ENCODE measurements at regions not wholly inside any gene's neighbourhood (a gene's known extent, or its start where the extent isn't known, plus 50 kb on each side); places are given as distances from the start of the nearest gene placed in this dataset.

DNA sequence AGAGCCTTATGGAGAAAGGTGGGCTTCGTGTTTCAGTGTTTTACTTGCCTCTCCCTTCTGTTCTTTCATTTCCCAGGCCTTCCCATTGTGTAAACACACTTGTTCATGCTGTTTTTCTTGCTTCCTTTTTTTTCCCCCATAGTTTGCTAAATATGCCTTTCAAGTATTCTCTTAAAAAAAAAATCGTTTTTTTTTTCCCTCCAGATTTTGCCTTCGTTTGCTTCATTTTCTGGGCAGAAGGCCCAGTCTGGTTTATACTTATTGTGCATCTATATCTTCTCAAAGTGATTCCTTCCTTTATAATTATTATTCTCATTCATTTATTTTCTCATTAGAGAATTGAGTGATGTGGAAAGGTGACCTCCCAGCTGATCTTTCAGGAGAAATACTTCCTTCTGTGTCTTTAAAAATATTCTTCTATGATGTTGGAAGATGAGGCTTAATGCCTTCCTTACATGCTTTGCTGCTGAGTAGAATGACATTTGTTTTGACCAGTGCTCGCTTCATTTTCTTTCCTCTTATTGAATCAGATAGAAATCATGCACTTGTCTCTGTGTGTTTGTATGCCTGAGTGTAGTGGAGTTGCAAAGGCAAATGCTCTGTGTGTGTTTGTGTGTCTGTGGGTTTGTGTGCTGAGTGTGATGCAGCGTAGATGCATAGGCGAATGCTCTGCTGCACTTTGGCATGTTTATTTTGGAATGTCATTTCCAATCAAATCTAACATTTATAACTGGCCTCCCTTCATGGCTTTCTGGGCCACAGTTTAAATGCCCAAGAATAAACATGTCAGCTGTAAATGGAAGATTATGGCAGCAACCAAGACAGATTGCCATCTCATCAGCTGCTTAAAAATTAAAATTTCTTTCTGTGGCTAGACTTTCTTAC, 591.4 kb downstream of the FGF9 start:
- H2AFZ ChIP-seq: no peak overlapping the region
- peak overlapping the region; percentile 59; the same call in 1 of the 2 replicates for H3K27ac Mint-ChIP-seq
- peaks cover 2% of the 10 kb centered on the region for H3K27me3 Mint-ChIP-seq (ENCODE audit: insufficient read depth, low read depth, poor library complexity)
- ATAC-seq (no peak), DNase-seq (ENCODE audit: low spot score) (no peak)
- no peaks in the 10 kb centered on the region for H3F3A ChIP-seq (replicated peaks; ENCODE audit: low read depth)
- H3K4me3 ChIP-seq: no peak overlapping the region
- H3K27me3 ChIP-seq (ENCODE audit: insufficient read depth): no peaks in the 10 kb centered on the region
- no peaks in the 10 kb centered on the region for H3K4me1 Mint-ChIP-seq
- no peaks in the 10 kb centered on the region for H4K20me1 ChIP-seq (replicated peaks; ENCODE audit: insufficient read depth)
- H3K9me2 ChIP-seq (ENCODE audit: insufficient read depth): no peaks in the 10 kb centered on the region
- H3K9me3 Mint-ChIP-seq: no peaks in the 10 kb centered on the region
- H3K4me1 ChIP-seq (ENCODE audit: insufficient read depth): no peaks in the 10 kb centered on the region
- no peak overlapping the region for H3K4me3 Mint-ChIP-seq
- no peaks in the 10 kb centered on the region; the same call in 2 of the 3 replicates for H3K36me3 Mint-ChIP-seq (ENCODE audit: low read depth)
- TF ChIP-seq, protein P1, sequence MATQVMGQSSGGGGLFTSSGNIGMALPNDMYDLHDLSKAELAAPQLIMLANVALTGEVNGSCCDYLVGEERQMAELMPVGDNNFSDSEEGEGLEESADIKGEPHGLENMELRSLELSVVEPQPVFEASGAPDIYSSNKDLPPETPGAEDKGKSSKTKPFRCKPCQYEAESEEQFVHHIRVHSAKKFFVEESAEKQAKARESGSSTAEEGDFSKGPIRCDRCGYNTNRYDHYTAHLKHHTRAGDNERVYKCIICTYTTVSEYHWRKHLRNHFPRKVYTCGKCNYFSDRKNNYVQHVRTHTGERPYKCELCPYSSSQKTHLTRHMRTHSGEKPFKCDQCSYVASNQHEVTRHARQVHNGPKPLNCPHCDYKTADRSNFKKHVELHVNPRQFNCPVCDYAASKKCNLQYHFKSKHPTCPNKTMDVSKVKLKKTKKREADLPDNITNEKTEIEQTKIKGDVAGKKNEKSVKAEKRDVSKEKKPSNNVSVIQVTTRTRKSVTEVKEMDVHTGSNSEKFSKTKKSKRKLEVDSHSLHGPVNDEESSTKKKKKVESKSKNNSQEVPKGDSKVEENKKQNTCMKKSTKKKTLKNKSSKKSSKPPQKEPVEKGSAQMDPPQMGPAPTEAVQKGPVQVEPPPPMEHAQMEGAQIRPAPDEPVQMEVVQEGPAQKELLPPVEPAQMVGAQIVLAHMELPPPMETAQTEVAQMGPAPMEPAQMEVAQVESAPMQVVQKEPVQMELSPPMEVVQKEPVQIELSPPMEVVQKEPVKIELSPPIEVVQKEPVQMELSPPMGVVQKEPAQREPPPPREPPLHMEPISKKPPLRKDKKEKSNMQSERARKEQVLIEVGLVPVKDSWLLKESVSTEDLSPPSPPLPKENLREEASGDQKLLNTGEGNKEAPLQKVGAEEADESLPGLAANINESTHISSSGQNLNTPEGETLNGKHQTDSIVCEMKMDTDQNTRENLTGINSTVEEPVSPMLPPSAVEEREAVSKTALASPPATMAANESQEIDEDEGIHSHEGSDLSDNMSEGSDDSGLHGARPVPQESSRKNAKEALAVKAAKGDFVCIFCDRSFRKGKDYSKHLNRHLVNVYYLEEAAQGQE (IDR thresholded peaks at IDR 0.05; ENCODE audit: unreplicated experiment): no peak
- no peak for TF ChIP-seq EZH2 (IDR thresholded peaks at IDR 0.05; ENCODE audit: low read depth, unreplicated experiment)
- no peak overlapping the region for H3K27ac ChIP-seq (ENCODE audit: low read depth)
- H3K36me3 ChIP-seq (ENCODE audit: insufficient read depth): no peaks in the 10 kb centered on the region
- H3K4me2 ChIP-seq: no peak overlapping the region
- no peaks in the 10 kb centered on the region; the same call in 1 of the 2 replicates for H3K79me2 ChIP-seq (replicated peaks; ENCODE audit: insufficient read depth)

DNA sequence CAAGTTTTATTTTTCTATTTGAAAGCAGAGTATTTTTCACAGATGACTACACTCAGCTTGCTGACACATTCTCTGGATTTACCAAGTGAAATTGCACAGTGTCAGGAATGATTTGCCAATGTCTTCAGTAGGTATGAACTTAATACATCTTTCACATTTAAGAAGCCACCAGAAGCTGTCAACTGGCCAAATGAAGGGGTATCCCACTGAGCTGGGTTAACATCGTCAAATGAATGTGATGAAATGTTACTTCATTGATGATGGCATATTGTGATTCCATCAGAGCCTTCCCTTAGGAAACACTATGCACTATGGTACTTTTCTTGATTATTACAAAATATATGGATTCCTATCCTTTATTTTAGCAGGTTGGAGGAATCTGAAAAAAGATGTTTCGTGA, 592.3 kb downstream of the FGF9 start:
- Mint-ChIP-seq H3K27me3 (ENCODE audit: insufficient read depth, low read depth, poor library complexity) (peaks cover 2% of the 10 kb centered on the region), H3K4me3 (no peak overlapping the region)
- ATAC-seq: no peak
- TF ChIP-seq NANOG (IDR thresholded peaks at IDR 0.05; ENCODE audit: borderline replicate concordance): no peak
- TF ChIP-seq POLR2AphosphoS5 (IDR thresholded peaks at IDR 0.05; ENCODE audit: low read depth): no peak
- no peak for TF ChIP-seq EZH2phosphoT487 (IDR thresholded peaks at IDR 0.05; ENCODE audit: unreplicated experiment)
- TF ChIP-seq JUNB (IDR thresholded peaks at IDR 0.05; ENCODE audit: unreplicated experiment): no peak
- TF ChIP-seq, protein P2, sequence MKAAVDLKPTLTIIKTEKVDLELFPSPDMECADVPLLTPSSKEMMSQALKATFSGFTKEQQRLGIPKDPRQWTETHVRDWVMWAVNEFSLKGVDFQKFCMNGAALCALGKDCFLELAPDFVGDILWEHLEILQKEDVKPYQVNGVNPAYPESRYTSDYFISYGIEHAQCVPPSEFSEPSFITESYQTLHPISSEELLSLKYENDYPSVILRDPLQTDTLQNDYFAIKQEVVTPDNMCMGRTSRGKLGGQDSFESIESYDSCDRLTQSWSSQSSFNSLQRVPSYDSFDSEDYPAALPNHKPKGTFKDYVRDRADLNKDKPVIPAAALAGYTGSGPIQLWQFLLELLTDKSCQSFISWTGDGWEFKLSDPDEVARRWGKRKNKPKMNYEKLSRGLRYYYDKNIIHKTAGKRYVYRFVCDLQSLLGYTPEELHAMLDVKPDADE (IDR thresholded peaks at IDR 0.05): no peak
- TF ChIP-seq EZH2 (IDR thresholded peaks at IDR 0.05; ENCODE audit: low read depth, unreplicated experiment): no peak
- TF ChIP-seq, protein P1 (IDR thresholded peaks at IDR 0.05; ENCODE audit: unreplicated experiment): no peak
- no peak for TF ChIP-seq ZNF114 (CRISPR knock-in tag; IDR thresholded peaks at IDR 0.05)
- TF ChIP-seq ZNF331 (CRISPR knock-in tag; IDR thresholded peaks at IDR 0.05; ENCODE audit: low read depth): no peak
- TF ChIP-seq CREB1 (CRISPR knock-in tag; IDR thresholded peaks at IDR 0.05; ENCODE audit: low read depth): no peak
- TF ChIP-seq, protein P3, sequence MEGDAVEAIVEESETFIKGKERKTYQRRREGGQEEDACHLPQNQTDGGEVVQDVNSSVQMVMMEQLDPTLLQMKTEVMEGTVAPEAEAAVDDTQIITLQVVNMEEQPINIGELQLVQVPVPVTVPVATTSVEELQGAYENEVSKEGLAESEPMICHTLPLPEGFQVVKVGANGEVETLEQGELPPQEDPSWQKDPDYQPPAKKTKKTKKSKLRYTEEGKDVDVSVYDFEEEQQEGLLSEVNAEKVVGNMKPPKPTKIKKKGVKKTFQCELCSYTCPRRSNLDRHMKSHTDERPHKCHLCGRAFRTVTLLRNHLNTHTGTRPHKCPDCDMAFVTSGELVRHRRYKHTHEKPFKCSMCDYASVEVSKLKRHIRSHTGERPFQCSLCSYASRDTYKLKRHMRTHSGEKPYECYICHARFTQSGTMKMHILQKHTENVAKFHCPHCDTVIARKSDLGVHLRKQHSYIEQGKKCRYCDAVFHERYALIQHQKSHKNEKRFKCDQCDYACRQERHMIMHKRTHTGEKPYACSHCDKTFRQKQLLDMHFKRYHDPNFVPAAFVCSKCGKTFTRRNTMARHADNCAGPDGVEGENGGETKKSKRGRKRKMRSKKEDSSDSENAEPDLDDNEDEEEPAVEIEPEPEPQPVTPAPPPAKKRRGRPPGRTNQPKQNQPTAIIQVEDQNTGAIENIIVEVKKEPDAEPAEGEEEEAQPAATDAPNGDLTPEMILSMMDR (conservative IDR thresholded peaks at IDR 0.05; ENCODE audit: low read depth in 2 of 2): no peak
- TF ChIP-seq STAT1 (IDR thresholded peaks at IDR 0.05; ENCODE audit: unreplicated experiment): no peak

More for the DNA sequence above, 592.3 kb downstream of the FGF9 start:
- Histone ChIP-seq H4K20me1 (replicated peaks; ENCODE audit: insufficient read depth) (no peaks in the 10 kb centered on the region), H3K27ac (ENCODE audit: low read depth) (no peak overlapping the region), H3K4me2 (no peak overlapping the region), H3K9me2 (ENCODE audit: insufficient read depth) (no peaks in the 10 kb centered on the region; the same call in 1 of the 2 replicates), H3F3A (replicated peaks; ENCODE audit: low read depth) (no peaks in the 10 kb centered on the region), H3K27me3 (ENCODE audit: insufficient read depth) (no peaks in the 10 kb centered on the region), H3K4me1 (ENCODE audit: insufficient read depth) (no peaks in the 10 kb centered on the region), H3K36me3 (ENCODE audit: insufficient read depth) (no peaks in the 10 kb centered on the region), H3K79me2 (replicated peaks; ENCODE audit: insufficient read depth) (no peaks in the 10 kb centered on the region; the same call in 1 of the 2 replicates), H3K4me3 (no peak overlapping the region), H2AFZ (no peak overlapping the region)
- no peak for DNase-seq (ENCODE audit: low spot score)
- Mint-ChIP-seq H3K36me3 (ENCODE audit: low read depth) (no peaks in the 10 kb centered on the region; the same call in 2 of the 3 replicates), H3K9me3 (no peaks in the 10 kb centered on the region), H3K27ac (no peak overlapping the region), H3K4me1 (no peaks in the 10 kb centered on the region)

Data from GM23338 (cell line).